HG02763 (cell line): ENCODE measurements at regions not wholly inside any gene's neighbourhood (a gene's known extent, or its start where the extent isn't known, plus 50 kb on each side); places are given as distances from the start of the nearest gene placed in this dataset.
"Not testable (repeated sequence)": the region's sequence is repeated elsewhere in the genome, so short reads cannot be mapped to it uniquely, and the experiment has no call there.

Experiments
- ATAC-seq: cut with Tn5 transposase; IDR thresholded peaks from one replicate; pipeline ENCODE4 v1.9.1; 2021; ENCODE audit warnings: mild to moderate bottlenecking, moderate library complexity; ENCODE audit not compliant: unreplicated experiment

DNA sequence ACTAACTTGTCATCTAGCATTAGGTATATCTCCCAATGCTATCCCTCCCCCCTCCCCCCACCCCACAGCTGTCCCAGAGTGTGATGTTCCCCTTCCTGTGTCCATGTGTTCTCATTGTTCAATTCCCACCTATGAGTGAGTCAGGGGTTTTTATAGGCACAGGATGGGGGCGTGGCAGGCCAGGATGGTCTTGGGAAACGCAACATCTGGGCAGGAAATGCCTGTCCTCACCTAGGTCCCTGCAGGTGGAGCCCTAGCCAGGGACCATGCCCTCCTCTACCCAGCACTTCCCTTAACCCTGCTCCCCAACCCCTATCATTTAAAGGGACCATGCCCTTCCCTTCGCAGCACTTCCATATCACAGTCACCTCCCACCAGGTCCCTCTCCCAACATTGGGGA lies 1430.6 kb downstream of the CDH8 start:
- not testable (repeated sequence) for ATAC-seq

- ATAC-seq = no peak
Measured at GRCh38 chr16:60605176-60605575, 1431.1 kb downstream of the CDH8 start.

GRCh38 chr16:60586493-60586892 lies 1449.7 kb downstream of the CDH8 start:
- no peak for ATAC-seq

- no peak for ATAC-seq
Measured at GRCh38 chr16:60582528-60582927, 1453.7 kb downstream of the CDH8 start.

- no peak for ATAC-seq
Measured at GRCh38 chr16:60566901-60567300, 1469.3 kb downstream of the CDH8 start.

DNA sequence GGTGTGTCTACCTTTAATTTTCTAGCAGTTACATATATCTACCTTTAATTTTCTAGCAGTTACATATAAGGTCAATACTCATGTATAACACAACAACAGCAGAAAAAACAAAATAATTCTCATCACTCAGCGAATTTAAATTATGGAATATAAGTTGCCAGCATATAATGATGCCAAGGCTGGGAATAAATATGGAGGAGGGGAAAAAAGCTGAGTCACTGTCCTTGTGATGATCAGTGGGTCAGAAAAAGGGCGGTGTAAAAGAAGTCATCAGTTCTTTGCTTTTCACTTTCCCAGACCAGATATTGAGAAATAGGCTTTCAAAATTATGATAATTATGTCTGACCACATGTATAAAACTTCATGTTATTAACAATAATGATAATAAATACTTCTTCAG lies 1471.7 kb downstream of the CDH8 start:
- no peak for ATAC-seq

- ATAC-seq = no peak
Measured at GRCh38 chr16:60563166-60563565, 1473.1 kb downstream of the CDH8 start.

GRCh38 chr16:60558936-60559335 lies 1477.3 kb downstream of the CDH8 start:
- no peak for ATAC-seq

DNA sequence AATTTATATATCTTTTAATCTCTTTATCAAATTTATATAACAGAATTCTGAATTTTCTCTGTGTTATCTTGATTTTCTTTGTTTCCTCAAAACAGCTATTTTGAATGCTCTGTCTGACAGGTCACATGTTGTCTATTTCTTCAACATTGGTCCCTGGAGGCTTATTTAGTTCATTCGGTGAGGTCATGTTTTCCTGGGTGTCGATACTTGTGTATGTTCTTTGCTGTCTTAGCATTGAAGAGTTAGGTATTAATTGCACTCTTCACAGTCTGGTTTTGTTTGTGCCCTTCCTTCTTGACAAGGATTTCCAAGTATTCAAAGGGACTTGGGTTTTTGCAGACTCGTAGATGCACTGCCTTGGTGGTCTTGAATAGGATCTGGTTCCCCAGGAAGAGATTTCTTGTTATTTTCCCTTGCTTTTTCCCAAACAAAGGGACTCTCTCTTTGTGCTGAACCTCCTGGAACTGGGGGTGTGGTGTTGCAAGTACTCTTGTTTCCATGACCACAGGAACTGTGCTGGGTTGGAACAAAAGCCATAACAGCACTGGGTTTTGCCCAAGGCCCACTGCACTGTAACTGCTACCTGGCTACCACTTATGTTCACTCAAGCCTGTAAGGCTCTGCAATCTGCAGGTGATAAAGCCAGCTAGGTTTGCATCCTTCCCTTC lies 1483.0 kb downstream of the CDH8 start:
- ATAC-seq = no peak

DNA sequence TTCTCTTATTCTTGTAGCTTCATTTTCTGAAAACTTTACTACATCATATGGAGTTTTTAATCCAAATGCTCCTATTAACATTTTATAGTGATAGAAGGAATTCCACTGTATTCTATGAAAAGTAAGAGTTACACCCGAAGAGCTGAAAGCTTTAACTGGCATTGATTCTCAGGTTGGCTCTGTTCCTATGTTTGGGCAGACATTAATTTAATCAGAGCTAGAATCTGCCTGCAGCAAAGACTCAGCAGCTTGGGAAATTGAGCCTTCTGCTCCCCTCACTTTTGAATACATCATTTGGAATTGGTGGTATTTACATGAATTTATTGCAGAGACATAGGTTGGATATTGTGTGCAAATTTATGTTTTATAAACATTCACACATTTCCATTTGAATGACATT lies 1494.7 kb downstream of the CDH8 start:
- ATAC-seq = no peak

- no peak for ATAC-seq
Measured at GRCh38 chr16:60510941-60511340, 1525.3 kb downstream of the CDH8 start.

DNA sequence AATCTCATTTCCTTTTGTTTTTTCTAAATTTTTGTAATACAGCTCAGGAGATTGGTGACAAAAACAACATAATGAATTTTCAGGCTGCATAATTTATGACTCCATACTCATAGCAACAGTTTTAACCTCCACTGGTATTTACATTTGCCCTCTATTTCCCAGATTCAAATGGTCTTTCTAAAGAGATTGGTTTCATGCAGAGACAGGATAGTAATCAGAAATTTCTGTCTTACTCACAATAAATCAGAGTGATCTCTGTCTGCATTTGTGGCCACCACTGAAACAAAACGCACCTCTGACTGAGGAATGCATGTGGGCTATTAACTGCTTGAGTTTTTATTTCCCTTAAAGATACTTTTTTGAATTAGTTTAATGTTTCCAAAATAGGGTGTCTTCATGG lies 1526.0 kb downstream of the CDH8 start:
- ATAC-seq = no peak

GRCh38 chr16:60491273-60491672 lies 1545.0 kb downstream of the CDH8 start:
- no peak for ATAC-seq

- ATAC-seq = no peak
Measured at GRCh38 chr16:60485872-60486489, 1550.3 kb downstream of the CDH8 start.

GRCh38 chr16:60484901-60485300 lies 1551.3 kb downstream of the CDH8 start:
- ATAC-seq = no peak

DNA sequence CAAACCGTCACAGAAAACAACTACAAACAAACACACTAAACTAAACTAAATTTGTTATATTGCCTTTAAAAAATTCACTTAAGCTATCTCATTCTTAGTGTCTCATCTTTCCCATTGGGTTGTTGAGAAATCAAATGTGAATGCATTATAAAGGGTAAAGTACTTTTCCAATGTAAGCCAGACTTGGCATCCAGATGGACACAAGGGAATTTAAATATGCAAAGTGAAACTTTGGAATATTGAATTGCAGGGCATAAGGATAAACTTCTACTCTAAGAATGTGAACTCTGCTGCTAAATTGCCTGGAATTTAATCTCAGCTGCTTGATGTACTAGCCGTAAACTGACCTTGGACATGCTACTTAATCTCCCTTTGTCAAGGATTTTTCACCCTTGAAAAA lies 1554.6 kb downstream of the CDH8 start:
- no peak for ATAC-seq

DNA sequence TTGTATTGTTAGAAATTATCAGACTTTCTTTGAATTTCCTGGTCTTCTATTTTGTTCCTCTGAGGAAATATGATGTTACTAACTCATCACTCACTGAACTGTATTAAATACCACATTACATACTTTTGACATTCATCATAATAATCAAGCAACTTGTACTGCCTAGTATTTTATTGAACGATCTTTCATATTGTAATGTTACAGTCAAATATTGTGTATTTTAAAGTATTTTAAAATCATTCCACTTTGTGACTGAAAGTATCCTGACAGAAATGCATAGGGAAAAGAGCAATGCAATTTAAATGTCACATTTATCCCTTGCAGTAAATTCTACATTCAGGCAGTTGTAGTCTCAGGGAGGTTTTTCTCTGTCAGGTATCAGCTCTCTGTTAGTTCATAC lies 1557.4 kb downstream of the CDH8 start:
- ATAC-seq = no peak

- ATAC-seq = no peak
Measured at GRCh38 chr16:60463986-60464385, 1572.3 kb downstream of the CDH8 start.

GRCh38 chr16:60459463-60459862 lies 1576.8 kb downstream of the CDH8 start:
- ATAC-seq = no peak

GRCh38 chr16:60458255-60458654 lies 1578.0 kb downstream of the CDH8 start:
- ATAC-seq = no peak

DNA sequence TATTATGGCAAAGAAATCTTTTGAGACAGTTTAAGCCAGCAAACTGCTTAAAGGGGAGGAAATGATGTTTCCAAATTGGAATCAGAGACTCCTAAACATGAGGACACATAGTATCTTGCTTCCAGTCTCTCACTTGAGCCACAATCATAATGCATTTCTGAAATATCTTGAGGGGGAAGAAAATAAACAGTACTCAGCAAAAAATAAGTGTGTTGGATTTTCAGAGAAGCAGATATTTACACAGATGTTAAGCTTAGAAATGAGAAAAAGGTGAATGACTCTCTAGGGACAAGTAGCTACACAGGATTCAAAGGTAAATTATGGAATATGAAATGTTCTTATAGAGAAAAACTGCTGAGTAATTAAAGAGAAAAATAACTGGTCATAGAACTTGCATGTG lies 1583.6 kb downstream of the CDH8 start:
- no peak for ATAC-seq

GRCh38 chr16:60438894-60439293 lies 1597.3 kb downstream of the CDH8 start:
- no peak for ATAC-seq

DNA sequence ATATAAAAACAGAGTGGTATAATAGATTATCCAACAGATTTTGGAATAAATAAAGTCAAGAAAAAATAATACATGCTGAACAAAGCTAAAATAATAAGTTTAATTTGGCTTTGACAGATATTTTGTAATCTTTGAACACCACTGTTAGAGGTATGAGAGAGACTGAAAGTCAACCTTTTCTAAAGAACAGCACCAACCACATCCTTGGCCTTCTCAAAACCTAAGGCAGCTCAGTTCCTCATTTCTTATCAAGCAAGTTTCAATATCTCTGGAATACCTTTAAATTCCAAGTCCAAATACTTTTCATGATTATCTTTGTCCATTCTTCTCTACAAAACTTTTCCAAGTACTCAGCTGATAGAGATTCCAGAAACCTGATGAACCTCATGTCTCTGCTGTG lies 1603.8 kb downstream of the CDH8 start:
- no peak for ATAC-seq
